GM18502 (cell line): ENCODE measurements at regions not wholly inside any gene's neighbourhood (a gene's known extent, or its start where the extent isn't known, plus 50 kb on each side); places are given as distances from the start of the nearest gene placed in this dataset.

Source experiments
- ATAC-seq: cut with Tn5 transposase; IDR thresholded peaks from one replicate; pipeline ENCODE4 v1.9.1; 2021; ENCODE audit warnings: mild to moderate bottlenecking; ENCODE audit not compliant: unreplicated experiment, poor library complexity

- no peak for ATAC-seq
These were observed 212.4 kb upstream of the NEIL3 start for GRCh38 chr4:177097291-177097690.

DNA sequence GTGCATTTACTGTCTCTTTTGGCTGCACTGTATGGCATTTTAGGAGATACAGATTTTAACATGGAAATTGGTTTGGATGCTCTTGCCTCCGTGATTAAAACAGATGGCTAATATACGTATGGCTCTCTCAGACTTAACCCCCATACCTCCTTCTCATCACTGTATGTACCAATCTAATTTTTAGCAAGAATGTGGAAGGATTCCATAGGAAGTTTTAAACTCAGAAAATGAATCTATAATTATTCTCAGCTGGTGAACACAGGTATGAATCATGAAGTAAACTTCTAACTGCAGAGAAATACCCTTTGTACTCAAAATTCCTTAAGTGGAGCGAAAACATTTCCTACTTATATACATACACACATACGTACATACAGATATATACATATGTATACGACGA, 210.5 kb upstream of the NEIL3 start:
- ATAC-seq, result no peak

DNA sequence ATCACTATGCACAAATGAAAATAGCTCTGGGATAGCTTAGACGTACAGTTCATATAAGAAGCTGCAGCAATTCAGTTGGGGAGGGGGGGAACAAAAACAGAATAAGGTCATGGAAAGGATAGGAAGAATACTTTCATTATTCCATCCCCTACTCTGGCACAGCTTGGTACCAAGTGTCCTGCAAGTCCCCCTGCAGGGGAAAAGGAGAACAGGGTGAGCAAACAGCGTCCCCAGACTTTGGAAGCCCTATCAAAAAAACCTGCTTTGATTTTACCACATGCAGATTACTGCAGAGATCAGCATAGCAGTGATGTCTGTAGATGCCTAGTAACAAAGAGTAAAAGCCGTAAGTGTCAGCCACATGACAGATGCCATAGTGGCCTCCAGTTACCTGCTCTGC, 209.4 kb upstream of the NEIL3 start:
- ATAC-seq, result no peak

DNA sequence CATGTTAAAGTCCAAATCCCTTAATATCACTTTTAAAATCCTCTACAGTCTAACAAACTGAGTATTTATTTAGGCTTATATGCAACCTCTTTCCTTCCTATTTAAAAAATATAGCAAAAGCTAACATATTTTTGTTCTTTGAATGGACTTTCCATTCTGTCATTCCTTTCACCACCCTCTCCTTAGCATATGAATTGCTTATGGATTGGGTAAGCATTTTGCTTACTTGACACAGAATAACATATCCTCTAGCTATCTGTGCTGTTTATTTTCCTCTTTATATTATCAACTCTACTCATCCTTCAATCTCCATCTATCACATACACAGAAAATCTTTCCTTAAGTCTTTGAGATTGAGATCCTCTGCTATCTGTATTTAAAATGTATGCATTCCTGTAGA, 206.1 kb upstream of the NEIL3 start:
- ATAC-seq, result no peak

DNA sequence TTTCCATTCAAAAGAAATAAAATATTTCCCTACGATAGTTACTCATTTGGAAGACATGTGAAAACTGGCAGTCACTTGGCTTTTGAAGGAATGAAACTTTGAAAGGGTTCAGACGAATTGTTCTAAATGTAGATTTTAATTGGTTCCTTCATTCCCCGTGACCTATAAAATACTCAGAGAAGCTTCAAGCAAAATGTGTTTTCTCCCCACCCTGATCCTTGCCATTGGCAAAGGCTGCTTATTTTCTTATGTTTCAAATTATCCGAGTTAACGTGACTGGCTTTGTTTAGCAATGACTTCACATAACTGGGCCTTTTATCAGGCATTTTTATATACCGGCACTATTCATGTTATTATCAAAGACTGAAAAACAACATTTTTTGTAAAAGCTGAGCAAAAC, 204.1 kb upstream of the NEIL3 start:
- no peak for ATAC-seq

- no peak for ATAC-seq
These were observed 202.3 kb upstream of the NEIL3 start for GRCh38 chr4:177107288-177107921.

- ATAC-seq, result no peak
These were observed 201.0 kb upstream of the NEIL3 start for GRCh38 chr4:177108708-177109107.

DNA sequence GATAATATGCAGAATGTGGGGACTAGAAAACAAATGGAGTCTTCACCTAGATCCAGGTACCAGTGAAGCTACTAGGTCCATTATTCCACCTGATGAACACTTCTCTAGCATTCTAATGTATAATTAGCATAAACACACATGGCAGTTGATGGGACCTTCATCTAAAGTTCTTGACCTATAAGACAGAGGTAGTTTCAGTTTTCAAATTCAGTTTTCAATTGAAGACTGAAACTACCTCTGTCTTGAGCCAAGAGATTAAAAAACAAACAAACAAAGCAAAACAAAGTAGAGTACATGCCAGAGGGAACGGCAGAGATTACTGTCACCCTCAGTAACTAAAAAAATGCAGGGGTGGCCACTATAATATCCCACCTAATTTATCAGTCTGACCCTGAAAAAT, 199.9 kb upstream of the NEIL3 start:
- no peak for ATAC-seq

GRCh38 chr4:177116161-177116560, 193.5 kb upstream of the NEIL3 start:
- no peak for ATAC-seq

GRCh38 chr4:177117256-177117655, 192.4 kb upstream of the NEIL3 start:
- ATAC-seq, result no peak

DNA sequence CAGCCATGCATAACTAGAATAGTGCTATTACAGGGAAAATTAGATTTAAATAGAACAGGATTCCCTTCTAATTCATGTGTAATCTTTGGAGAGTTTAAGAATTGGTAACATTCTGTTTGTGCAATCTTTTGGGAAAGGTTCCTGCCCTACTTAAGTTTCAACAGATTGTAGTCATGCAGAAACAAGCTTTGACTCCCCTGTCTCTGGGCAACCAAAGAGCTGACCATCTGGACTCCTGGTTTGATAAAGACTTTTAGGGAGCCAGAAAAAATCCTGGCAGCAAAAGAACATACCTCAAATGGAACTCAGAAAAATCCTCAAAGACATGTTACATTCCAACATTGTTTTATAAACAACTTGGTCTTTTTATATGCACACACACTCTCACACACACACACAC, 191.1 kb upstream of the NEIL3 start:
- no peak for ATAC-seq

- no peak for ATAC-seq
These were observed 190.6 kb upstream of the NEIL3 start for GRCh38 chr4:177119021-177119471.

- ATAC-seq, result no peak
These were observed 190.0 kb upstream of the NEIL3 start for GRCh38 chr4:177119691-177120090.

GRCh38 chr4:177123811-177124210, 185.9 kb upstream of the NEIL3 start:
- ATAC-seq, result no peak

DNA sequence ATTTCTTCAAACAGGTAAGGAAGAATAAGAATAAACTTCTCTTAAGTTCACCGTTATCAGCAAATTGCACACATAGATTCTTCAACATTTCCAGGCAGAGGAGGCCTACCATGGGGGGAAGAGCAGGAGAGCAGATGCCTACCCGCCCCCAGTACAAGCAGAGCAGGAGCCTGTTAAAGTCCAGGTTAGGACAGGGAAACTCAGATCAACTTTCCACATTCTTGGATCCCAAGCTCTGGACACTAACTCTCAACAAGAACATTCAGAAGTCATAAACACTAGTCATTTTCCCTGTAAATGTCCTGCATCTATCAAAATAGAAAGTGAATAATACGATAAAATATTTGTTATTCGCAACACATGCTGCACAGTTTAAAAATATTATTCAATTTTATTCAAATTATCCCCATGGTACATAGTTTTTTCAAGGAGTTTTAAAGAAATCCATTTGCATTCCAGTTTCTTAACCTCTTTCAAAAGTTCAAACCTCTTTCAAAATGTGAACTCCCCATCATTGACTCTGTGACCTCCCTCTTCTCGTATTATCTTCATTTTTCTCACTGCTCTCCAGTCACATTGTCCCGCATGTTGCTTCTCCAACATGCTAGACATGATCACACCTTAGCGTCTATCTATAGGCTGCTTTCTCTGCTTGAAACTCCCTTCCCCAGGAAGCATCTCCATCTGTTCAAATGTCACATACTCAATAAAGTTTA, 185.2 kb upstream of the NEIL3 start:
- ATAC-seq, result no peak

- no peak for ATAC-seq
These were observed 184.0 kb upstream of the NEIL3 start for GRCh38 chr4:177125656-177126055.

DNA sequence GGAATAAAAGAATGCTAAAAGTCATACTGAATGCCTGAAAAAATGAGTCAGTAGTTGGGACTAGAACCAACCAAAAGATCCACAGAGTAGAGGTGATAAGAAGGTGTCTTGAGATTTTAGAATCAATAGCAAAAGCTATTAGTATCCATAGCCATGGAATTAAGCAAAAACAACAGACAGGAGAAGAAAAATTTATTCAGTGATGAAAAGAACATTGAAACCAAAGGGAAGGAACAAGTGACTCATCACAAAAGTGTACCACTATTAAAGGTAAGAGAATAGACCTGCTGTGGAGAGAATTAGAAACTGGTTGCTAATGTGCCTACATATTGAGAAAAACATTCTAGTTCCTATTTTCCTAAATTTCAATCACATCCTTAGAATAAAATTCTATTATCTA, 182.0 kb upstream of the NEIL3 start:
- no peak for ATAC-seq

DNA sequence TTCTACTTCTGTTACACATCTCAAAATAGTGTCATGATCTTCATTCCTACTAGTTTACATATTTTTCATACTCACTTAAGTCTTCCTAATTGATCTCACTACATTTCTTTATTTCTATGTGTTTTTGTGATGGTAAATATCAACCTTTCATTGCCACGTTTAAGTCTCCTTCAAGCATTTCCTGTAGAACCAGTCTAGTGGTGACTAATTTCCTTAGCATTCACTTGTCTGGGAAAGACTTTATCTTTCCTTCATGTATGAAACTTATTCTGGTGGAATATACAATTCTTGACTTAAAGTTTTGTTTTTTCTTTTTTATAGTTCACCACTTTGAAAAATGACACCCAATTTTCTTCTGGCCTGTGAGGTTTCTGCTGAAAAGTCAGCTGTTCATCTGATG, 181.4 kb upstream of the NEIL3 start:
- no peak for ATAC-seq

DNA sequence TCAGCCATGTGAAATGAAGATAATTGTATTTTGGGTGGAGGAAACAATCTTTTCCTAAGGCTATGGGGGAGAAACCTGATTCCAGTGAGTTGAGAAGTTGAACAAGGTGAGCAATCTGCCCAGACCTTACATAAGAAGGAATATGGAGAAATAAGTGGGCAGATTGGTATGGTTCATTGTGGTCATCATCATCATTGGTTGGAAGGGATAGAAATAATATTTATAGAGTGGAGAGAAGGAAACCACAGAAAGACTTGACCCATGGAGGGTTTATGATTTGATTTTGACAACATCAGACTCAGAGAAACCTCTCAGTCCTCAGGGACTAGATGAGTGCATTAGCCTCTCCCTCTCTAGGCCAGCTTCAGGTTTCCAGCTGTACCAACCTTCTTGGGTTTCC, 177.9 kb upstream of the NEIL3 start:
- no peak for ATAC-seq

DNA sequence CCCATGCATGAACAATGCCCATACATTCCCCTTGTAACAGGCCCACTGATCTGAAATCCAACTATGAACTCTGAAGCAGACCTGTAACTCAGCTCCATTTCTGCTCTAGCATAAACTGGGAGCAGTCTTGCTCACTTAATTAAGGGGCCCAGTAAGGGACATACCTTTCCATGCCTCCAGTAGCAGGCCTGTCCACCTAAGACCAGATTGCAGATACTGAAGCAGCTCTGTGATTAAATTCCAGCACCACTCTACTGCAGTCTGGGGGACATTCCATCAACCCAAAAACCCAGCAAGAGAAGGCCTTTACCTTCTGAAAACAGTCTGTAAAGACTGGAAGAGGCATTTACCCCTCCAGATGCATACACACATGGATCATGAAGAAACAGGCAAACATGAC, 162.0 kb upstream of the NEIL3 start:
- ATAC-seq, result no peak

DNA sequence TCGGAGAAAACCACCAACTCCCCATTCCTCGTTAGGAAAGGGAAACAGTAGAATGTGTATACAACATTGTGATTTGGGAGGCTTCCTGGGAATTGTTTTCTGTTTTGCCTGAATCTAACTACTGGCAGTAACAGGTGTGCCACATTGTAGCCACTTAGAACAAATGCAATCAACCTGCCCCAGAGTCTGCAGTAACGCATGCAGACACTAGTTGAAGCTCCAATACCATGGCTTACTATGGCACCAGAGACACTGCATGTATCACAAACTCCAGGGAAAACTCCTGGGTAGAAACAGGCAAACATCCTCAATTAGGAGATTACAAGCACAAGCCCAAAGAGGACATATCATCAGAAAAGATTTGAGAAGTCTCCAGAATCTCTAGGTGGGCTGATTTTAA, 154.2 kb upstream of the NEIL3 start:
- ATAC-seq, result no peak

DNA sequence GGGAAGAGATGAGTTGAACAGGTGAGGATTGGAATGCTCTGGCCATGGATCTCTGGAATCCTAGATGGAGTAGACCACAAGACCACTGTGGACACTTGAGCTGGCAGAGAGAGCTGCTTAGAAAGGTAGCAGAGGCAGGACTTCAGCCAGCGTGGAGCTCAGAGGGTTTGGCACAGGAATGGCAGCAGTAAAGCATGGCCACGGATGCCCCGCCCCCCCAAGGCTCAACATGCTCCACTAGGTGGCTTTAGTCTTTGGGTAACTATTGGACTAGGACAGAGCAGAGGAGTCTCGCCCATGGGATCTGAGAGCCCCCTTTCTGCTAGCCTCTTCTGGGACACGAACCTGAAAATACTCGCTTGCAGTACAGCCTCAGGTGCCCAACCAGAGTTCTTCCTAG, 150.1 kb upstream of the NEIL3 start:
- no peak for ATAC-seq
